ENCODE measurements at regions not wholly inside any gene's neighbourhood (a gene's known extent, or its start where the extent isn't known, plus 50 kb on each side); places are given as distances from the start of the nearest gene placed in this dataset.

DNA sequence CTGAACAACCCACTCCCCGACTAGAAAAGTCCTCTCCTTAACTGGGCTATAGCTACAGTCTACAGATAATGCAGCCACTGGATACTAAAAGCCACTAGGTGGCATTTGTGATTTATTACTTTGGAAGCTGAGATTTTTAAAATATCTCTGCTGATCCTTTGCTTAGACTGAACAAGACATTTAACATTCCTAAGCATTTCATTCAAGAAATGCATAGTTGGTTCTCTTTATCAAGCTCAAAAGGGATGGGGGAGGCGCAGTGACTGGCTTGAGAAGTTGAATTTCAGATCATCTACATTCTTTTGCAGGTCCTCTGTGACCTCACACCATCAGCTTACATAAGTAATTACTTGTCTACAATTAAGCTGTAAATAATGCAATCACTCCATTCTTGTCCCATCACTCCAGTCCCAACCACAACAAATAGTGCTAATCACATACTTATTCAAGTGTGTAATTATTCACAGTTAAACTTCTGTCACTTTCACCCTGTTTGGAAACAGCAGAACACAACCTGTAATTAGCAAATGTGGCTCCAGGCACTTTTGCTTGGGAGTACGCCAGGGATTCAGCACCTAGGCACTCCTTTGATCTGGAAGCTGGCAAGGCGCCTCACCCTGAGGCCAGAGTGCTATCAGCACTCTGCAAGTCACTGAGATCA, 203.6 kb downstream of the NOVA1 start:
- TF ChIP-seq, protein P1, sequence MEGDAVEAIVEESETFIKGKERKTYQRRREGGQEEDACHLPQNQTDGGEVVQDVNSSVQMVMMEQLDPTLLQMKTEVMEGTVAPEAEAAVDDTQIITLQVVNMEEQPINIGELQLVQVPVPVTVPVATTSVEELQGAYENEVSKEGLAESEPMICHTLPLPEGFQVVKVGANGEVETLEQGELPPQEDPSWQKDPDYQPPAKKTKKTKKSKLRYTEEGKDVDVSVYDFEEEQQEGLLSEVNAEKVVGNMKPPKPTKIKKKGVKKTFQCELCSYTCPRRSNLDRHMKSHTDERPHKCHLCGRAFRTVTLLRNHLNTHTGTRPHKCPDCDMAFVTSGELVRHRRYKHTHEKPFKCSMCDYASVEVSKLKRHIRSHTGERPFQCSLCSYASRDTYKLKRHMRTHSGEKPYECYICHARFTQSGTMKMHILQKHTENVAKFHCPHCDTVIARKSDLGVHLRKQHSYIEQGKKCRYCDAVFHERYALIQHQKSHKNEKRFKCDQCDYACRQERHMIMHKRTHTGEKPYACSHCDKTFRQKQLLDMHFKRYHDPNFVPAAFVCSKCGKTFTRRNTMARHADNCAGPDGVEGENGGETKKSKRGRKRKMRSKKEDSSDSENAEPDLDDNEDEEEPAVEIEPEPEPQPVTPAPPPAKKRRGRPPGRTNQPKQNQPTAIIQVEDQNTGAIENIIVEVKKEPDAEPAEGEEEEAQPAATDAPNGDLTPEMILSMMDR (IDR thresholded peaks at IDR 0.05): peak in 4 of 6 experiments; percentile 10 to 47 (median 46)
- no peak for TF ChIP-seq POLR2A (IDR thresholded peaks at IDR 0.05)
